ENCODE measurements at regions not wholly inside any gene's neighbourhood (a gene's known extent, or its start where the extent isn't known, plus 50 kb on each side); places are given as distances from the start of the nearest gene placed in this dataset.

GRCh38 chr5:101364469-101364868, 461.4 kb upstream of the ST8SIA4 start:
- WGBS, 2 experiments (ENCODE audit: extremely low coverage in 1 of 2, insufficient coverage in 1 of 2, insufficient read length in 1 of 2, insufficient replicate concordance in 2 of 2, low coverage in 1 of 2, low lambda C conversion rate in 2 of 2, missing lambda C conversion rate in 1 of 2): 94% methylated on average over 4 of the region's 4 CpGs; no CpG with 5 or more reads in 1 of the 2 experiments
- H3K14ac ChIP-seq (ENCODE audit: insufficient read length): no peak overlapping the region
- ChIA-PET CTCF (ENCODE audit: partially characterized antibody) (no interaction called here), POLR2A (ENCODE audit: partially characterized antibody) (no interaction called here)
- no peak overlapping the region for H4K91ac ChIP-seq (replicated peaks; ENCODE audit: insufficient read length, low read length)
- 0 out of 7 replicates have a peak, but pooled peaks cover 0 to 2% (median 0%) of the 10 kb centered on the region in 4 experiments for H3K4me1 ChIP-seq (replicated peaks in 1 of 4; ENCODE audit: control insufficient read depth in 3 of 4, insufficient read depth in 4 of 4, low read length in 3 of 4)
- FAIRE-seq: no peak
- no peak overlapping the region for H3K23ac ChIP-seq (ENCODE audit: insufficient read length)
- no peak overlapping the region for H3K18ac ChIP-seq (ENCODE audit: extremely low read depth, low read length)
- no peak overlapping the region for H3K4me3 ChIP-seq (ENCODE audit: extremely low read depth in 1 of 4, insufficient read depth in 2 of 4, low read depth in 3 of 4, low read length in 4 of 4)
- no peaks in the 10 kb centered on the region for H4K20me1 ChIP-seq (replicated peaks in 1 of 2; ENCODE audit: control insufficient read depth in 1 of 2, insufficient read depth in 2 of 2, low read length in 2 of 2)
- H3K56ac ChIP-seq (replicated peaks; ENCODE audit: insufficient read length, low read depth, low read length): no peak overlapping the region
- no peak for DNase-seq (ENCODE audit: low read depth in 1 of 2, low spot score in 2 of 2)
- no peaks in the 10 kb centered on the region for H3K27me3 ChIP-seq (replicated peaks in 1 of 4; ENCODE audit: control insufficient read depth in 3 of 4, extremely low read depth in 1 of 4, insufficient read depth in 3 of 4, low read length in 3 of 4)
- H2AK5ac ChIP-seq (ENCODE audit: low read depth, low read length): no peak overlapping the region
- H3K4me2 ChIP-seq (ENCODE audit: insufficient read depth in 1 of 2, low read depth in 2 of 2, low read length in 2 of 2): no peak overlapping the region
- H4K5ac ChIP-seq (ENCODE audit: insufficient read length, low read depth, low read length): no peak overlapping the region
- H3K79me1 ChIP-seq (ENCODE audit: low read depth, low read length): no peaks in the 10 kb centered on the region
- no peak overlapping the region for H2BK20ac ChIP-seq (ENCODE audit: low read length)
- H3K4ac ChIP-seq (replicated peaks; ENCODE audit: insufficient read length, low read depth, low read length): no peak overlapping the region
- no peak for TF ChIP-seq ATF2 (IDR thresholded peaks at IDR 0.05; ENCODE audit: low read length)
- no peak for TF ChIP-seq CBX8 (IDR thresholded peaks at IDR 0.05; ENCODE audit: borderline replicate concordance, low read depth, low read length)
- TF ChIP-seq HDAC2 (IDR thresholded peaks at IDR 0.05; ENCODE audit: borderline replicate concordance in 1 of 2, low read depth in 2 of 2, low read length in 2 of 2): no peak
- no peak for TF ChIP-seq RBBP5 (IDR thresholded peaks at IDR 0.05; ENCODE audit: borderline replicate concordance, low read depth, low read length)
- TF ChIP-seq SIRT6 (IDR thresholded peaks at IDR 0.05; ENCODE audit: low read length): no peak
- no peak overlapping the region for H2AFZ ChIP-seq (ENCODE audit: low read length)
- H3K36me3 ChIP-seq (ENCODE audit: control insufficient read depth in 2 of 4, insufficient read depth in 4 of 4, low read length in 3 of 4): no peaks in the 10 kb centered on the region
- H2BK5ac ChIP-seq (ENCODE audit: low read depth, low read length): no peak overlapping the region
- no peaks in the 10 kb centered on the region for H3K9me3 ChIP-seq (ENCODE audit: insufficient read depth in 2 of 2, low read depth in 1 of 2, low read length in 1 of 2)
- no peak overlapping the region for H2BK120ac ChIP-seq (replicated peaks; ENCODE audit: low read depth, low read length)
- H4K8ac ChIP-seq (ENCODE audit: extremely low read depth, insufficient read depth, low read length): no peak overlapping the region
- no peaks in the 10 kb centered on the region for H3K23me2 ChIP-seq (ENCODE audit: low read depth, low read length)
- no peak overlapping the region for H2BK15ac ChIP-seq (ENCODE audit: low read length)
- H3K9ac ChIP-seq (replicated peaks in 1 of 4; ENCODE audit: extremely low read depth in 1 of 4, low read depth in 3 of 4, low read length in 3 of 4): no peak overlapping the region
- no peak overlapping the region for H3K27ac ChIP-seq (ENCODE audit: low read depth, low read length)
- H2BK12ac ChIP-seq (ENCODE audit: low read depth, low read length): no peak overlapping the region
- H3K79me2 ChIP-seq (ENCODE audit: control insufficient read depth in 1 of 2, insufficient read depth in 2 of 2, low read length in 2 of 2): no peaks in the 10 kb centered on the region

Data from H1 (cell line).